CD4-positive, alpha-beta T cell treated with Interleukin-15 for 1 hour (primary cell): ENCODE measurements at regions not wholly inside any gene's neighbourhood (a gene's known extent, or its start where the extent isn't known, plus 50 kb on each side); places are given as distances from the start of the nearest gene placed in this dataset.
"Not testable (repeated sequence)": the region's sequence is repeated elsewhere in the genome, so short reads cannot be mapped to it uniquely, and the experiment has no call there.

ENCODE experiments used
- DNase-seq: peaks from one replicate; pipeline ENCODE4 v3.0.0-alpha.2; 2020

GRCh38 chr14:105713836-105714235 lies 187.5 kb downstream of the TMEM121 start:
- not testable (repeated sequence) for DNase-seq

- DNase-seq, result not testable (repeated sequence)
Measured at GRCh38 chr14:105718787-105719186, 192.4 kb downstream of the TMEM121 start.

- DNase-seq, result not testable (repeated sequence)
Measured at GRCh38 chr14:105720106-105720505, 193.7 kb downstream of the TMEM121 start.

DNA sequence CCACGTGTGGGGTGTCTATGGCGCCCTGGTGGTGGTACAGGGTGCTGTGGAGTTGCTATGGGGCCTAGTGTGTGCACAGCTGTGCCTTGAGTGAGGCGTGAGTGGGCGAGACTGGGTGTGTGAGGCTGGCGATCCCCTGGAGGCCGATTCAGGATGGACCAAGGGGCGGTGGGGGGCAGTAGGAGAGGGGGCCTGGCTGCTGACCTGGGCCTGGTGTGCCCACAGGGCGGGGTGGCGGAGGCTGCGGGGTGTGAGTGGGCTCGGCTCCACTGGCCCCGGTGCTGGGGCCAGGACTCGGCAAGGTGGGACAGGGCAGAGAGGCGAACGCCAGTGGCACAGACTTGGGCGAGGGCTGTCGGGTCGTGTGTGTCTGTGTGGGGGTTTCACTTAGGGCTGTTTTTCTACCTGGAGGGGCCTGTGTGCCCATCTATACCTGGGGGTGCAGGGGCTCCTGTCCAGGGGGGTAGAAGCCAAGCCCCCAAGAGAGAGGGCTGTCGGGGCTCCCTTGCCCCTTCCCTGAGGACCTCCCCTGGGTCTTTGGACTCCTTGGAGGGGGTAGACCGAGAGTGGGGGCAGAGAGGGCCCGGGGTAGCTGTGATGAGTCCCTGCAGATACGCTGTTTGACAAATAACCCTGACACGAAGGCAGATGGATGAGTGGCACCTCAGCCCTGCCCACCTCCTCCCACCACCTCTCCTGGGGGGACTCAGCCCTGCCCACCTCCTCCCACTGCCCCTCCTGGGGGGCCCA lies 194.6 kb downstream of the TMEM121 start:
- DNase-seq, result not testable (repeated sequence)

DNA sequence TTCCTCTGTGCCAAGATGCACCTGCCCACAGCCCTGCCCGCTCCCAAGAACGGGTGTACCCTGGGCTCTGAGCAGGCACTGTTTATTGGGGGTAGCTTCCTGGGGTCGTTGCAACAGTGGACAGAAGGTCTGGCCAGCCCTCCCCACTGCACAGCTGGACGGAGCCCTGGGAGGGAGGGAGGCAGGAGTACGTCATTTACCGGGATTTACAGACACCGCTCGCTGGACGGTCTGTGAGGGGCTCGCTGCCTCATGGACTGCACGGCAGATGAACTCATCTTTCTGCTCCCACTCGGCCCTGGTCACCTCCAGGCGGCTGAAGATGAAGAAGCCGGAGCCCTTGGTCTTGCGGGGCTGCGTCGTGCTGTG lies 195.2 kb downstream of the TMEM121 start:
- not testable (repeated sequence) for DNase-seq

GRCh38 chr14:105721996-105722709 lies 195.8 kb downstream of the TMEM121 start:
- DNase-seq, result not testable (repeated sequence)

GRCh38 chr14:105723271-105723670 lies 196.9 kb downstream of the TMEM121 start:
- not testable (repeated sequence) for DNase-seq

DNA sequence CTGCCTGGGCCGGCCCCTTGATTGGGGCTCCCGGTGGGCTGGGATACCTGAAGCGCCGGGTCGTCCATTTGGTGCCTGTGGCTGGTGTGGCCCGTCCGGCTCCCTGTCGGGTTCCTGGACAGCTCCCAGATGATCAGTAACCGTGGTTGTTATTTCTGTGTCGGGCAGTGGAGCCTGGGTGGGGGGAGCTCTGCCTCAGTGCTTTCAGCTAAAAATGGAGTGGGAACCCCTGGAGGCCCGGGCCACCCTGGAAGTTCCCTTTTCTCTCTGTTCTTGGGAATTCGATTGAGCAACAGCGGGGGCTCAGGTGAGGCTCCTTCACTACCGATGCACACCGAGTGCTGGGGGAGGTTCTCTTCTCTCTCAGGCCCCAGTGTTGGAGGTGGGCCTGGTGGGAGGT lies 197.4 kb downstream of the TMEM121 start:
- not testable (repeated sequence) for DNase-seq

DNA sequence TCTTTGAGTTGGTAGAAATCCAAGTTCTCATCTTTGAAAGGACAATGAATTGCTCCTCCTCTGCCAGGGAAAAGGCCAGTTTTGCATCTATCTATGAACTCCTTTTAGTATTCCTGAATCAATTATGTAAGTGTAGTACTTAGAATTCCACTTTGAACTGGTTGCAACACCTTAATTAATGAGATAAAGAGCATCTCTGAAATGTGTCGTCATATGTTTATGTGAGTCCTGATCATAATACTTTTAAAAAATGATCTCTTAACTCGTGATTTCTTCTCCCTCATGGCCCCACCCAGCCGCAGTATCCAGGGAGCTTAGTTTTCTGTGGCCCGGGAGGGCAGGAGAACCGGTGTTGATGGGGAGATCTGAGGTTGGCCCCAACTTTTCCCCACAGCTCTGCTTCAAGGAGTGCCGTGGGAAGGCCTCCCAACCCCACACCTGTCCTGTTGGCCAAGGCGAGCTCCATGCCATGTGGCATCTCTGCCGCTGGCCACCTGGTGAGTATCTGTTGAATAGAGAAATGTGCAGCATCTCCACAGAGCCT lies 203.5 kb downstream of the TMEM121 start:
- DNase-seq, result not testable (repeated sequence)

DNA sequence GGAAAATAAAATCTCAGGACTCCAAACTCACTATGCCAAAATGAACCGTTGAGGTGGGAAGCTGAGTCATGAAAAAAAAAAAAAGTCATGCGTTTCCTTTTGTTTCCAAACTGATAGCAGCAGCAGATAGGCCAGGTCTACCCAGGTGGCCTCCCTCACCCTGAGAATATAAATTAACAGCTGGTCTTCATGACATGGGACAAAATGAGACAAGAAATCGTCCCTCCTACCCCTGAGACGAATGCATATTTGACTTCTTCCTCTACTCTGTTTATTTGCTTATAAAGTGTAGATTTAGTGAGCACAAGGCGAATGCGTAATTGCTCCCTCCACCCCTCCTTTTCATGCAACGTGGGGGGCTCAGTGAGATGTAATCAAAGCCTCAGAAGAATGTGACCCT lies 204.3 kb downstream of the TMEM121 start:
- DNase-seq, result not testable (repeated sequence)

GRCh38 chr14:105731221-105731985 lies 205.0 kb downstream of the TMEM121 start:
- not testable (repeated sequence) for DNase-seq

DNA sequence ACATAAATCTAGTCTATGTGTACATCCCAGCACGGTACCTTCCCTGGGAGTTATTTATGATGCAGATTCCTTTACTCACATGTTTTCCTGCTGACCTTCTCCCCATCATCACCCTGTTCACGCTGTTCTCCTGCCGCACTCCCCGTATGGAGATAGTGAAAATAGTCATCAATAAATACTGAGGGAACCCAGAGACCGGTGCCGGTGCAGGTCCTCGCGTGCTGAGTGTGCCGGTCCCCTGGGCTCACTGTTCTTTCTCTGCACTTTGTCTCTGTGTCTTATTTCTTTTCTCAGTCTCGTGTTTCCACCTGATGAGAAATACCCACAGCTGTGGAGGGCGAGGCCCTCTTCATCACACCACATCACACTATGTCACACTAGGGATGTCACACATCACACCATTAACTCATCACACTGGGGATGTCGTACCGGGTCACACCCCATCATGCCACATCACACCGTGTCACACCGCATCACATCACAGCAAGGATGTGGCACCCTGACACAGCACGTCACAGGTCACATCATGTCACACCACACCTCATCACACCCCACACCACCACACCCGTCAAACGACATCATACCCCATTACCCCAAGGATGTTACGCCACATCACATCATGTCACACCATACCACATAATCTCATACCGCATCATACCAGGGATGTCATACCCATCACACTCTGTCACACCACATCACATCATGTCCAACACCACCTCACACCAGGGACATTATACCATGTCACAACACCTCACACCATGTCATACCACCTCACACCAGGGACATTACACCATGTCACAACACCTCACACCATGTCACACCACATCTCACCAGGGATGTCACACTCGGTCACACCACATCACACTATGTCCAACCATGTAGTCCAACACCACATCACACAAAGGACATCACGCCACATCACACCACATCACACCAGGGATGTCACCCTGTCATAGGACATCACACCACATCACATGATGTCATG lies 207.0 kb downstream of the TMEM121 start:
- no peak for DNase-seq

- not testable (repeated sequence) for DNase-seq
Measured at GRCh38 chr14:105734241-105734640, 207.9 kb downstream of the TMEM121 start.

DNA sequence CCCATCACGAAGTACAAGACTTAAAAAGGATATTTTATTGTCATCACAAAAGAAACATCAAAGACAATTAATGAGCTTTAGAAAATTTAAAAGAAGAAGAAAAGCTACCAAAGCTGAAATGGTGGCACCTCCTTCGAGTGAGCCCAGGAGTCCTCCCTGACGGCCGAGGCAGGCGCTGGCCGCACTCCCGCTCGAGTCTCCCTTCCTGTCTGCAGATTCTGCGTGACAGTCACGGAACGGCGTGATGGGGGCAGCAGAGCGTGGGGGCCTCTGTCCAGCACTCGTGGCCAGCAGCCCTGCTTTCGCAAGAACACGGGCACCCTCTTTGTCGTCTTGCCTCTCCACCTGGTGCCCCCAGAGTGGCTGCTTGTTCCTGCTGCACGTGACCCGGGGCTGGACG lies 209.9 kb downstream of the TMEM121 start:
- not testable (repeated sequence) for DNase-seq

DNA sequence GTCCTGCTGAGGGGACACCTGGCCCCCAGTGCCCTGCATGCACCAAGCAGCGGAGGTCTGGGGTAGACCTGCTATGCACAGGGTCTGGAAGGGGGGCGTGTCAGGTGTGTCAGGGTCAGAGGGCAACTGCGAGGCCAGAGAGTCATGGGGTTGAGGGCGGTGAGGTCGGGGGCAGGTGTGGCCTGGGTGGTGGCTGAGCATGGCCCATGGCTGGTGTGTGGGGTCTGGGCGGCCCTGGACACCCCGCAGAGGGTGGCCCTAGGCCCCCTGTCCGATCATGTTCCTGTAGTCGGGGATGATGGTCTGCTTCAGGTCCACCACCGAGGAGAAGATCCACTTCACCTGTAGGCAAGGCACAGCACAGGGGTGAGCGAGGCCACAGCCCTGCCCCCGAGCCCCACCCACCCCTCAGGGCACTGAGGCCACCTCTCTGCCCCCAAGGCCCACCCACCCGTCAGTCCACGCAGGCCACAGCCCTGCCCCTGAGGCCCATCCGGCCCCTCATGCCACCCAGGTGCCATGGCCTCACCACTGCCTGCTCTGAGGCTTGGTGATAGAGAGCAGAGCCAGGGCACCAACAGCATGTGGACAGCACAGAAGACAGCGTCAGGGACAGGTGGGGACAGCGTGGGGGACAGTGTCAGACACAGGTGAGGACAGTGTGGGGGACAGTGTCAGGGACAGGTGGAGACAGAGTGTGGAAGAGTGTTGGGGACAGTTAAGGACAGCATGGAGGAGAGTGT lies 211.3 kb downstream of the TMEM121 start:
- no peak for DNase-seq

GRCh38 chr14:105738638-105739037 lies 212.3 kb downstream of the TMEM121 start:
- DNase-seq, result no peak

DNA sequence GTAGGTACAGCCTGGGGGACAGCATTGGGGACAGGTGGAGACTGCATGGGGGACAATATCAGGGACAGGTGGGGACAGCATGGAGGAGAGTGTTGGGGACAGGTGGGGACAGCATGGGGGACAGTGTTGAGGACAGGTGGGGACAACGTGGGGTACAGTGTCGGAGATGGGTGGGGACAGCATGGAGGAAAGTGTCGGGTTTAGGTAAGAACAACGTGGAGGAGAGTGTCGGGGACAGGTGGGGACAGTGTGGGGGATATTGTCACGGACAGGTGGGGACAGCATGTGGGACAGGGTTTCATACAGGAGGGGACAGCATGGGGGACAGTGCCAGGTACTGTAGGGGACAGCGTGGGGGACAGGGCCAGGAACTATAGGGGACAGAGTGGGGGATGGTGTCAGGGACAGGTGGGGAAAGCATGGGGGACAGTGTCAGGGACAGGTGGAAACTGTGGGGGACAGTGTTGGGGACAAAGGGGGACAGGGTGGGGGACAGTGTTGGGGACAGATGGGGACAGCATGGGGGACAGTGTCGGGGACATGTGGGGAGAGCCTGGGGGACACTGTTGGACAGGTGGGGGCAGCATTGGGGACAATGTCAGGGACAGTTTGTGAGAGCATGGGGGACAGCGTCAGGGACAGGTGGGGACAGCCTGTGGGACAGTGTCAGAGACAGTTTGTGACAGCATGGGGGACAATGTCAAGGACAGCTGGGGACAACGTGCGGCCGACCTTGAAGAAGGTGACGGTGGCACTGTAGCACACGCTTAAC lies 213.1 kb downstream of the TMEM121 start:
- DNase-seq, result no peak

GRCh38 chr14:105740272-105740671 lies 213.9 kb downstream of the TMEM121 start:
- DNase-seq, result not testable (repeated sequence)

- not testable (repeated sequence) for DNase-seq
Measured at GRCh38 chr14:105740961-105741360, 214.6 kb downstream of the TMEM121 start.
